ENCODE measurements at regions not wholly inside any gene's neighbourhood (a gene's known extent, or its start where the extent isn't known, plus 50 kb on each side); places are given as distances from the start of the nearest gene placed in this dataset.

DNA sequence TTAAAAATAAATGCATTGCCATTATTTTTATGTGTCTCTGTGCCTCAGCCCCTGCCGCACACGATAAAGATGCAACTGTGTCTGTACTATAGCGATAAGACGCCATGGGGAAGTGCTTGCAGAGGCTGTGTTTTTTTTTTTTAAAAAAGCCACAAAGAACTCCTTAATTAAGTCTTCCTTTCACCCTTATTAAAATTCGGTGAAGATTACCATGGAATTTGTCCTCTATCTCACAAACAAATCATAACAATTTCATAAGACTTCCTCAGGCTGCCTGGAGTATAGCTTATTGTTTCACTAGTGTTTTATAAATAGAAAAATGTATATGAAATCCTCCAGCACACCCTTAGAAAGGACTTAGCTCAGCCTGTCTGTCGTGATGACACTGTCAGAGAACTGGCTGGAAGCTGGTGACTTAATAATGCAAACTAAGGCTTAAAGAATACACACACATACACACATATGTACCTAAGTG, 374.8 kb upstream of the SLCO3A1 start:
- TF ChIP-seq, protein P1, sequence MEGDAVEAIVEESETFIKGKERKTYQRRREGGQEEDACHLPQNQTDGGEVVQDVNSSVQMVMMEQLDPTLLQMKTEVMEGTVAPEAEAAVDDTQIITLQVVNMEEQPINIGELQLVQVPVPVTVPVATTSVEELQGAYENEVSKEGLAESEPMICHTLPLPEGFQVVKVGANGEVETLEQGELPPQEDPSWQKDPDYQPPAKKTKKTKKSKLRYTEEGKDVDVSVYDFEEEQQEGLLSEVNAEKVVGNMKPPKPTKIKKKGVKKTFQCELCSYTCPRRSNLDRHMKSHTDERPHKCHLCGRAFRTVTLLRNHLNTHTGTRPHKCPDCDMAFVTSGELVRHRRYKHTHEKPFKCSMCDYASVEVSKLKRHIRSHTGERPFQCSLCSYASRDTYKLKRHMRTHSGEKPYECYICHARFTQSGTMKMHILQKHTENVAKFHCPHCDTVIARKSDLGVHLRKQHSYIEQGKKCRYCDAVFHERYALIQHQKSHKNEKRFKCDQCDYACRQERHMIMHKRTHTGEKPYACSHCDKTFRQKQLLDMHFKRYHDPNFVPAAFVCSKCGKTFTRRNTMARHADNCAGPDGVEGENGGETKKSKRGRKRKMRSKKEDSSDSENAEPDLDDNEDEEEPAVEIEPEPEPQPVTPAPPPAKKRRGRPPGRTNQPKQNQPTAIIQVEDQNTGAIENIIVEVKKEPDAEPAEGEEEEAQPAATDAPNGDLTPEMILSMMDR (IDR thresholded peaks at IDR 0.05; ENCODE audit: low read depth, low read length, missing control alignments) = no peak
- no peak overlapping the region for H3K4me3 ChIP-seq (replicated peaks; ENCODE audit: low read depth, low read length)
- no peak for DNase-seq (ENCODE audit: extremely low read depth, low read depth)

DNA sequence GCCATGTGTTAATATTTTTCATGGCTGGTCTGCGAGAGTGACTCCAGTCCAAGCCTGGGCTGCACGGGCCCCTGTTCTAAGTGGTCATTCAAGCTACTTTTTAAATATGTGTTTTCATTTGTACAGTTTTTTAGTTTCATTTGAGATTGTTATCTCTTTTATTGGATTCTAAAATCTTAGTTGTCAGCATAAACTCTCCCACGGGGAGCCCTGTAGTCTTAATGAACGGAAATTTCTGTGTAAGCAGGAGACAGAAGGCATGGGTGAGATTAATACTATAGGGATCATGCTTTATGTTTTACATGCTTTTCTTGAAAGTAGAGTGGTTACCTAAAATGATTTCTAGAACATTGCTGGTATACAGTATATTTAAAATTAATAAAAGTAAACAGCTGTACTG, 373.1 kb upstream of the SLCO3A1 start:
- TF ChIP-seq, protein P1 (IDR thresholded peaks at IDR 0.05; ENCODE audit: low read depth, low read length, missing control alignments) = no peak
- no peak for DNase-seq (ENCODE audit: extremely low read depth, low read depth)
- H3K4me3 ChIP-seq (replicated peaks; ENCODE audit: low read depth, low read length) = no peak overlapping the region

DNA sequence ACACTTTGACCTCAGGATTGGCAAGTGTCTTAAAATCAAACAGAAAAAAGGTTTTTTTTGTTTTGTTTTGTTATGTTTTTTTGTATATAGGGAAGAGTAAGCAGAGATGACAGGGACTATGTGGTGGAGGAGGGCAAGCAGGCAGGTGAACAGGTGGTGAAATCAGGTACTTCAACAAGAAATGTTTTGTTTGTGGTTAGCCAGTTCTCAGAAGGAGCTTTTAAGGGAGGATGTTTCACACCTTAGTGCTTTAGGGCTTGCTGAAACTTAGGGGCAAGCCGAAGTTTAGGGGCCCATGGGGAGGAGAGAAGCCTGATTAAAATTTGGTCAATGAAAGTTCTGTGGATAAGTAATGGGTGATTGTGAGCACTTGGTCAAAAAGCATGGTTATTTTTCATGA, 370.7 kb upstream of the SLCO3A1 start:
- DNase-seq (ENCODE audit: extremely low read depth, low read depth) = no peak
- no peak overlapping the region for H3K4me3 ChIP-seq (replicated peaks; ENCODE audit: low read depth, low read length)
- TF ChIP-seq, protein P1 (IDR thresholded peaks at IDR 0.05; ENCODE audit: low read depth, low read length, missing control alignments) = no peak

DNA sequence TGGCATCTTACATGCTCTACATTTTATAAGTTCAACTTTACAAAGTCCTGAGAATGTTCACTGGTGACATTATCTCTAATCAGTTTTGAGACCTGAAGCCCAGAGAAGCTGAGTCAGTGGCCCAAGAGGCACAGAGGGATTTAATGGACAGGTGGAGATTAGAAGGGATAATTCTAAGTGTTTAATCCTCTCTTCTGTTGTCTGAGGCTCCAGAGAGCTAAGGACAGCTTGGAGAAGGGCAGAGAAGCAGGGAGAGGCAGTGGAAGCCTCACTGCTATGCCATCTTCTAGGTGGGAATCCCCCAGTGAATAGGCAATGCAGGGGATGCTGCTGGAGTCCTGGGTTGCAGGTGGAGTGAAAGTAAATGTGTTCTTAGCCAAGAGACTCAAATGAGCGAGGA, 369.4 kb upstream of the SLCO3A1 start:
- TF ChIP-seq, protein P1 (IDR thresholded peaks at IDR 0.05; ENCODE audit: low read depth, low read length, missing control alignments) = no peak
- no peak overlapping the region for H3K4me3 ChIP-seq (replicated peaks; ENCODE audit: low read depth, low read length)
- DNase-seq (ENCODE audit: extremely low read depth, low read depth) = no peak

DNA sequence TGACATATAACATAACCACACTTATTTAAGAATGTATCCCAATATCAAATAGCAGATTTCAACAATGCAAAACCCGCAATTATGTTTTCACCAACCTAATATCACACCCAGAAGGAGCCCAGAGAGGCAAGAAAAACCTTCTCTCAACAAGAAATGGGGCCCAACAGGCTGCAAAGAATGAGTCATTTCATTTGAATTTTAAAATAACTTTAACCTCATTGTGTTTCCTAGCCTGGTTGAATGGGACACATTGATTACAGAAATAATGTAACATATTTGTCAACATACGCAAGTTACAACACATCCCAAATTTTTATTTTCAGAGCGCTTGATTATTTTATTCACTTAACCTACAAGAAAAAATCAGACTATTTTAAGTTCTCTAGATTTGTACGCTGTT, 365.1 kb upstream of the SLCO3A1 start:
- H3K4me3 ChIP-seq (replicated peaks; ENCODE audit: low read depth, low read length) = no peak overlapping the region
- TF ChIP-seq, protein P1 (IDR thresholded peaks at IDR 0.05; ENCODE audit: low read depth, low read length, missing control alignments) = no peak
- no peak for DNase-seq (ENCODE audit: extremely low read depth, low read depth)

DNA sequence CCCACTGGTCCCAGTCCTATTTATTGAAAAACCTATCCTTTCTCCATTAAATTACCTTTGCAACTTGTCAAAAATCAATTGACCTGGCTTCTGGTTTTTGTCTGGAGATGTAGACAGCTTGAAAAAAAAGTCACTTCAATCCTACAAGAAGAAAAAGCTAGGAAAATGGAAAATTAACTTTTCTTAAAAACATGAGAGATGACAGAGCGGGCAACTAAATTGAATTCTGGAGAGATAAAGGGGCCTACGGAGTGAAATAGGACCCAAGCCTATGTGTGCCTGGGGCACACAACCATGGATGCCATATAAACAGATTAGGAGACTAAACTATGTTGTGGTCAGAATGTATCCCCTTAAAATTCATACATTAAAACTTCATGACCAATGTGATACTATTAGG, 363.3 kb upstream of the SLCO3A1 start:
- DNase-seq (ENCODE audit: extremely low read depth, low read depth) = no peak
- H3K4me3 ChIP-seq (replicated peaks; ENCODE audit: low read depth, low read length) = no peak overlapping the region
- TF ChIP-seq, protein P1 (IDR thresholded peaks at IDR 0.05; ENCODE audit: low read depth, low read length, missing control alignments) = no peak
